BE2C (cell line): ENCODE measurements at regions not wholly inside any gene's neighbourhood (a gene's known extent, or its start where the extent isn't known, plus 50 kb on each side); places are given as distances from the start of the nearest gene placed in this dataset.
"Not testable (repeated sequence)": the region's sequence is repeated elsewhere in the genome, so short reads cannot be mapped to it uniquely, and the experiment has no call there.

Experiments used
- DNase-seq: peaks from one replicate; pipeline ENCODE4 v3.0.0-alpha.2; 2020
- H3K27me3 ChIP-seq: fragments of 250-450 bp; sonication (Bioruptor Pico); 2 replicates; pipeline ENCODE4 v1.5.1; 2020; ENCODE audit warnings: mild to moderate bottlenecking
- H3K36me3 ChIP-seq: fragments of 250-450 bp; sonication (Bioruptor Pico); 2 replicates; pipeline ENCODE4 v1.5.1; 2020; ENCODE audit warnings: mild to moderate bottlenecking
- H3K4me1 ChIP-seq: fragments of 250-450 bp; sonication (Bioruptor Pico); 2 replicates; pipeline ENCODE4 v1.5.1; 2020
- H3K4me3 ChIP-seq: 2 replicates; pipeline ENCODE4 v1.5.1; 2011; ENCODE audit warnings: low read depth, low read length
- H3K9me3 ChIP-seq: fragments of 250-450 bp; sonication (Bioruptor Pico); 2 replicates; pipeline ENCODE4 v1.5.1; 2020
- CTCF ChIP-seq: IDR thresholded peaks from 2 replicates; pipeline ENCODE4 v1.5.1; 2012; ENCODE audit warnings: mild to moderate bottlenecking, low read depth, low read length

GRCh38 chr4:26058537-26058936, 144.5 kb downstream of the SMIM20 start:
- no peak for DNase-seq
- Histone ChIP-seq H3K4me3 (no peak overlapping the region), H3K4me1 (no peaks in the 10 kb centered on the region), H3K9me3 (no peaks in the 10 kb centered on the region), H3K36me3 (no peaks in the 10 kb centered on the region), H3K27me3 (no peaks in the 10 kb centered on the region)
- no peak for TF ChIP-seq CTCF

GRCh38 chr4:26059391-26060154, 145.6 kb downstream of the SMIM20 start:
- Histone ChIP-seq H3K9me3 (no peaks in the 10 kb centered on the region), H3K36me3 (no peaks in the 10 kb centered on the region), H3K4me1 (no peaks in the 10 kb centered on the region), H3K4me3 (no peak overlapping the region), H3K27me3 (no peaks in the 10 kb centered on the region)
- no peak for DNase-seq
- TF ChIP-seq CTCF = no peak

- no peak for DNase-seq
- Histone ChIP-seq H3K36me3 (no peaks in the 10 kb centered on the region), H3K9me3 (no peaks in the 10 kb centered on the region), H3K4me3 (no peak overlapping the region), H3K27me3 (no peaks in the 10 kb centered on the region), H3K4me1 (no peaks in the 10 kb centered on the region)
- no peak for TF ChIP-seq CTCF
These were observed 146.3 kb downstream of the SMIM20 start for GRCh38 chr4:26060286-26060685.

- peak; percentile 60 for TF ChIP-seq CTCF
- Histone ChIP-seq H3K9me3 (no peaks in the 10 kb centered on the region), H3K4me3 (no peak overlapping the region), H3K4me1 (no peaks in the 10 kb centered on the region), H3K27me3 (no peaks in the 10 kb centered on the region), H3K36me3 (no peaks in the 10 kb centered on the region)
- peak; percentile 30 for DNase-seq
These were observed 147.4 kb downstream of the SMIM20 start for GRCh38 chr4:26061248-26061986.

GRCh38 chr4:26062215-26062614, 148.2 kb downstream of the SMIM20 start:
- Histone ChIP-seq H3K4me3 (no peak overlapping the region), H3K4me1 (no peaks in the 10 kb centered on the region), H3K9me3 (no peaks in the 10 kb centered on the region), H3K27me3 (no peaks in the 10 kb centered on the region), H3K36me3 (no peaks in the 10 kb centered on the region)
- DNase-seq = no peak
- TF ChIP-seq CTCF = no peak

- not testable (repeated sequence) for H3K4me1 ChIP-seq, H3K27me3 ChIP-seq, DNase-seq, H3K36me3 ChIP-seq, H3K4me3 ChIP-seq, H3K9me3 ChIP-seq
These were observed 150.0 kb downstream of the SMIM20 start for GRCh38 chr4:26064009-26064408.
